ENCODE measurements at regions not wholly inside any gene's neighbourhood (a gene's known extent, or its start where the extent isn't known, plus 50 kb on each side); places are given as distances from the start of the nearest gene placed in this dataset.

DNA sequence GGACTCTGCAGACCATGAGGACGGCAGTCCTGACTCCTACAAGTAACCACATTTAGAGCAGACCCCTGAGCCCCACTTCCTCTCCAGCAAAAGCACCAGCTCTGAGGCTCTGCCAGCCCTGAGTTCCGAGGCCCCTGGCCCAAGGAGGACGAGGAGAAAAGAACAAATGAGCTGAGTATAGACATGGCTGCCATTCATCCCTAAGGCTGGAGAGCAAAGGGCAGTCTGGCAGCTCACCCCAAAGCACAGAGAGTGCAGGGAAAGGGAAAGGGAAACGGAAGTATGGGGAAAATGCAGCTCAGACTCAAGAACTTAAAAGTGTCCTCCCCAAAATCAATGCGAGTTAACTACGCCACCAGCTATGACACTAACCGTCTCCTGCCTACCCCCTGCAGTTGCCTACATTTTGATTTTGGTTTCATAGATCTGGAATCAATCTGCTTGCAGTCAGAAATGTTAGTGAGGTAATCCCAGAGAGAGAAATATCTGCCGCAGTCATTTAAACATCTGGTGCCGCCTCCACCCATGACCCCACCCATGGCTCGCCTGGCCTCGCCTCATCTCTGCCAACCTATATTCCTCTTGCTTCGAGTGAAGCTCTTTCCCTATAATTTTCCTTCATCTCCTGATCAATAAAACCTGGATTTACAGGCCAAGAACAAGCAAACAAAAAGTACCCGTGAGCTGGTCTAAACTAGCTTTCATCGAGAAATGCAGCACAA is 49.6 kb upstream of the AFDN start:
- no peaks in the 10 kb centered on the region for H3K27me3 ChIP-seq (ENCODE audit: control insufficient read depth, insufficient read depth, low read length)
- H3K4me3 ChIP-seq (ENCODE audit: insufficient read depth, low read depth, low read length), result no peak overlapping the region
- DNase-seq, result no peak
- H3K36me3 ChIP-seq (replicated peaks; ENCODE audit: control insufficient read depth, insufficient read depth, low read length), result no peaks in the 10 kb centered on the region
